IMR-90 (cell line): ENCODE measurements at regions not wholly inside any gene's neighbourhood (a gene's known extent, or its start where the extent isn't known, plus 50 kb on each side); places are given as distances from the start of the nearest gene placed in this dataset.

Experiments used
- ATAC-seq: fragments of 200-7000 bp; cut with Tn5 transposase; 2 replicates; pipeline ENCODE4 v1.9.1; 2020; ENCODE audit warnings: low read depth, mild to moderate bottlenecking, moderate library complexity
- BruUV-seq: library from RNA; stranded (reverse); fragments of 400-500 nt; replicated peaks from 2 replicates; lab custom pipeline; 2021; lab: Mats Ljungman, UMichigan
- CTCF ChIA-PET: fragments of 300-600 bp; formaldehyde crosslinking; extraction: SDS; loops from one replicate; lab custom pipeline; 2021; ENCODE audit warnings: antibody characterized with exemption; lab: Yijun Ruan, JAX
- POLR2A ChIA-PET: fragments of 300-600 bp; sonication (Branson Sonifier 250); formaldehyde crosslinking; loops from one replicate; lab custom pipeline; 2022; ENCODE audit warnings: antibody characterized with exemption; ENCODE audit not compliant: unreplicated experiment; lab: Charles Lee
- DNase-seq: peaks from one replicate; pipeline ENCODE4 v3.0.0; 2013
- H2AFZ ChIP-seq: replicated peaks from 2 replicates; pipeline ENCODE3; 2013; ENCODE audit warnings: low read length, mild to moderate bottlenecking; ENCODE audit not compliant: poor library complexity
- H2AK5ac ChIP-seq: 2 replicates; pipeline ENCODE4 v1.6.1; 2013; ENCODE audit warnings: low read depth, low read length, inconsistent platforms
- H2AK9ac ChIP-seq: replicated peaks from 2 replicates; pipeline ENCODE3; 2013; ENCODE audit warnings: mild to moderate bottlenecking, low read depth, low read length, moderate library complexity; ENCODE audit not compliant: poor library complexity
- H2BK120ac ChIP-seq: 2 replicates; pipeline ENCODE4 v1.6.1; 2013; ENCODE audit warnings: low read depth, low read length, inconsistent platforms
- H2BK15ac ChIP-seq: 3 replicates; pipeline ENCODE4 v1.6.1; 2013; ENCODE audit warnings: low read depth, low read length, inconsistent platforms
- H2BK20ac ChIP-seq: 2 replicates; pipeline ENCODE4 v1.6.1; 2013; ENCODE audit warnings: low read depth, mild to moderate bottlenecking, inconsistent platforms, low read length, moderate library complexity
- H2BK5ac ChIP-seq: 2 replicates; pipeline ENCODE4 v1.6.1; 2013; ENCODE audit warnings: mild to moderate bottlenecking, low read depth, low read length, inconsistent platforms; ENCODE audit not compliant: poor library complexity, severe bottlenecking
- H3K14ac ChIP-seq: replicated peaks from 2 replicates; pipeline ENCODE4 v1.6.1; 2013; ENCODE audit warnings: low read depth, low read length, inconsistent platforms
- H3K18ac ChIP-seq: 2 replicates; pipeline ENCODE4 v1.6.1; 2013; ENCODE audit warnings: low read depth, low read length, control low read depth
- H3K23ac ChIP-seq: 2 replicates; pipeline ENCODE4 v1.6.1; 2013; ENCODE audit warnings: low read depth, low read length, inconsistent platforms
- H3K27ac ChIP-seq: 2 replicates; pipeline ENCODE4 v1.5.1; 2013; ENCODE audit warnings: mild to moderate bottlenecking, control low read depth, low read length; ENCODE audit not compliant: insufficient read depth
- H3K27me3 ChIP-seq: 2 replicates; pipeline ENCODE4 v1.6.1; 2013; ENCODE audit warnings: low read length; ENCODE audit not compliant: control insufficient read depth, insufficient read depth
- H3K36me3 ChIP-seq: 2 replicates; pipeline ENCODE4 v1.6.1; 2013; ENCODE audit warnings: low read length, mixed read lengths; ENCODE audit not compliant: control insufficient read depth, insufficient read depth
- H3K4ac ChIP-seq: 2 replicates; pipeline ENCODE4 v1.6.1; 2013; ENCODE audit warnings: low read depth, low read length, inconsistent platforms
- H3K4me1 ChIP-seq: 2 replicates; pipeline ENCODE4 v1.6.1; 2013; ENCODE audit warnings: low read length, mixed read lengths; ENCODE audit not compliant: control insufficient read depth, insufficient read depth
- H3K4me2 ChIP-seq: 2 replicates; pipeline ENCODE4 v1.6.1; 2013; ENCODE audit warnings: low read depth, mild to moderate bottlenecking, control low read depth, low read length, moderate library complexity
- H3K4me3 ChIP-seq: 2 replicates; pipeline ENCODE4 v1.5.1; 2013; ENCODE audit warnings: low read depth, mild to moderate bottlenecking, control low read depth, low read length, moderate library complexity; ENCODE audit not compliant: insufficient read depth
- H3K56ac ChIP-seq: 2 replicates; pipeline ENCODE4 v1.6.1; 2013; ENCODE audit warnings: low read length, inconsistent platforms; ENCODE audit not compliant: insufficient read depth; ENCODE audit errors: extremely low read depth
- H3K79me1 ChIP-seq, 2 experiments: 2 replicates each; pipeline ENCODE4 v1.6.1; 2013; ENCODE audit warnings: low read length in 2 of 2, inconsistent platforms in 1 of 2, low read depth in 1 of 2
- H3K9ac ChIP-seq: 2 replicates; pipeline ENCODE4 v1.6.1; 2013; ENCODE audit warnings: low read depth, low read length, control low read depth
- H3K9me1 ChIP-seq: 2 replicates; pipeline ENCODE4 v1.6.1; 2013; ENCODE audit warnings: low read length, inconsistent platforms; ENCODE audit not compliant: insufficient read depth
- H3K9me3 ChIP-seq: 2 replicates; pipeline ENCODE4 v1.6.1; 2013; ENCODE audit warnings: low read length; ENCODE audit not compliant: control insufficient read depth, insufficient read depth
- H4K20me1 ChIP-seq: 2 replicates; pipeline ENCODE4 v1.6.1; 2013; ENCODE audit warnings: low read length, inconsistent platforms; ENCODE audit not compliant: insufficient read depth
- H4K5ac ChIP-seq: 2 replicates; pipeline ENCODE4 v1.6.1; 2013; ENCODE audit warnings: mild to moderate bottlenecking, low read depth, low read length, control low read depth
- H4K8ac ChIP-seq, 2 experiments: 2 replicates each; pipeline ENCODE4 v1.6.1; 2013; ENCODE audit warnings: low read depth in 2 of 2, low read length in 2 of 2, control low read depth in 1 of 2, inconsistent platforms in 1 of 2
- H4K91ac ChIP-seq: 2 replicates; pipeline ENCODE4 v1.6.1; 2013; ENCODE audit warnings: low read depth, low read length, inconsistent platforms; ENCODE audit not compliant: insufficient read depth
- BHLHE40 ChIP-seq: fragments of 150-350 bp; IDR thresholded peaks from 2 replicates; pipeline ENCODE4 v1.6.1; 2016; ENCODE audit warnings: mild to moderate bottlenecking, low read depth, low read length
- CTCF ChIP-seq: conservative IDR thresholded peaks from 2 replicates; pipeline ENCODE4 v1.5.1; 2012; ENCODE audit warnings: mild to moderate bottlenecking, low read depth, low read length, improper control_type of control experiment
- MXI1 ChIP-seq: IDR thresholded peaks from 2 replicates; pipeline ENCODE4 v1.6.1; 2012; ENCODE audit warnings: low read depth, mild to moderate bottlenecking, low read length, moderate library complexity, borderline replicate concordance
- NFE2L2 ChIP-seq: fragments of 150-350 bp; IDR thresholded peaks from 2 replicates; pipeline ENCODE4 v1.6.1; 2016; ENCODE audit warnings: low read depth, mild to moderate bottlenecking, low read length
- POLR2A ChIP-seq: IDR thresholded peaks from 2 replicates; pipeline ENCODE4 v1.6.1; 2012; ENCODE audit warnings: mild to moderate bottlenecking, low read depth, low read length
- RCOR1 ChIP-seq: IDR thresholded peaks from 2 replicates; pipeline ENCODE4 v1.6.1; 2012; ENCODE audit warnings: mild to moderate bottlenecking, low read length, improper control_type of control experiment; ENCODE audit not compliant: insufficient replicate concordance
- RFX5 ChIP-seq: IDR thresholded peaks from 2 replicates; pipeline ENCODE4 v1.8.0; 2012; ENCODE audit warnings: low read depth, mild to moderate bottlenecking, low read length, moderate library complexity
- SMC3 ChIP-seq: fragments of 150-350 bp; IDR thresholded peaks from 2 replicates; pipeline ENCODE4 v1.6.1; 2016; ENCODE audit warnings: low read depth, mild to moderate bottlenecking, antibody characterized with exemption, low read length, moderate library complexity
- WGBS, 2 experiments: methylation state at CpG; one replicate each; pipeline versions ENCODE4 v1.1.5 to v1.1.7; 2013; ENCODE audit warnings: missing lambda C conversion rate in 2 of 2; ENCODE audit not compliant: insufficient read length in 1 of 2; ENCODE audit errors: extremely low coverage in 2 of 2; 5-methylcytosine and 5-hydroxymethylcytosine counted together
- dilution Hi-C: fragments of 300-500 bp; cut with HindIII; formaldehyde crosslinking; loops from one replicate; pipeline ENCODE4 v1.14.3; 2018; ENCODE audit warnings: low sequenced_read_pairs; ENCODE audit not compliant: unreplicated experiment
- in situ Hi-C: fragments of 300-500 bp; cut with MboI; formaldehyde crosslinking; loops from 3 replicates; pipeline ENCODE4 v1.14.3; 2019; ENCODE audit warnings: low sequenced_read_pairs, inconsistent platforms, mixed read lengths
- intact Hi-C: fragments of 100-400 bp; cut with micrococcal nuclease; formaldehyde crosslinking; loops from 2 replicates; pipeline ENCODE4 v1.10.0; 2022

GRCh38 chr6:71534921-71535320 is 246.3 kb downstream of the OGFRL1 start:
- Histone ChIP-seq H3K4ac (no peak overlapping the region), H2BK20ac (no peak overlapping the region), H3K79me1 (no peaks in the 10 kb centered on the region), H3K4me2 (no peak overlapping the region), H3K4me1 (no peaks in the 10 kb centered on the region; the same call in 1 of the 2 replicates), H3K18ac (no peak overlapping the region), H2AK9ac (no peak overlapping the region), H3K4me3 (no peak overlapping the region), H3K27me3 (no peaks in the 10 kb centered on the region), H3K23ac (no peak overlapping the region), H2BK5ac (no peak overlapping the region), H3K9ac (no peak overlapping the region), H4K5ac (no peak overlapping the region), H3K56ac (no peak overlapping the region), H4K8ac (no peak overlapping the region), H3K9me1 (no peaks in the 10 kb centered on the region; the same call in 1 of the 2 replicates), H2BK15ac (no peak overlapping the region), H2AK5ac (no peak overlapping the region), H4K20me1 (no peaks in the 10 kb centered on the region), H4K91ac (no peak overlapping the region), H2AFZ (no peak overlapping the region), H3K36me3 (no peaks in the 10 kb centered on the region), H3K14ac (no peak overlapping the region), H3K27ac (no peak overlapping the region), H3K9me3 (no peaks in the 10 kb centered on the region), H2BK120ac (no peak overlapping the region)
- TF ChIP-seq POLR2A (no peak), CTCF (no peak), RFX5 (no peak), NFE2L2 (no peak), RCOR1 (no peak), MXI1 (no peak), SMC3 (no peak), BHLHE40 (no peak)
- no TSS peak for BruUV-seq
- in situ Hi-C loops, result loop anchor here (10.0 kb wide), 1 partner anchor 550 kb away; no protein-coding TSS in a partner anchor
- dilution Hi-C loops, result no loop called here
- 47% methylated on average over 2 of the region's 3 CpGs; no CpG with 5 or more reads in 1 of the 2 experiments for WGBS, 2 experiments
- POLR2A ChIA-PET, result interaction anchor here (0.6 kb wide), 1 partner anchor 1701 kb away, joined by 15 read pairs; no protein-coding TSS in a partner anchor
- intact Hi-C loops, result loop anchor here (1.0 kb wide), 1 partner anchor 550 kb away; no protein-coding TSS in a partner anchor
- ATAC-seq (no peak), DNase-seq (no peak)
- CTCF ChIA-PET, result no interaction called here
